Ishikawa (cell line): ENCODE measurements at regions not wholly inside any gene's neighbourhood (a gene's known extent, or its start where the extent isn't known, plus 50 kb on each side); places are given as distances from the start of the nearest gene placed in this dataset.

Experiments used
- CEBPB ChIP-seq: IDR thresholded peaks from 2 replicates; pipeline ENCODE4 v1.6.1; 2012
- CREB1 ChIP-seq: IDR thresholded peaks from 2 replicates; pipeline ENCODE4 v1.6.1; 2012; ENCODE audit warnings: low read depth
- EGR1 ChIP-seq: IDR thresholded peaks from 2 replicates; pipeline ENCODE4 v1.6.1; 2012
- EP300 ChIP-seq: IDR thresholded peaks from 2 replicates; pipeline ENCODE4 v1.6.1; 2012; ENCODE audit warnings: borderline replicate concordance
- FOXM1 ChIP-seq: IDR thresholded peaks from 2 replicates; pipeline ENCODE4 v1.6.1; 2012; ENCODE audit warnings: low read depth, borderline replicate concordance
- MAX ChIP-seq: IDR thresholded peaks from 2 replicates; pipeline ENCODE4 v1.6.1; 2012
- NFIC ChIP-seq: IDR thresholded peaks from 2 replicates; pipeline ENCODE4 v1.6.1; 2012
- RAD21 ChIP-seq: IDR thresholded peaks from 2 replicates; pipeline ENCODE4 v1.6.1; 2012; ENCODE audit warnings: low read depth
- REST ChIP-seq: IDR thresholded peaks from 2 replicates; pipeline ENCODE4 v1.6.1; 2012; ENCODE audit warnings: low read depth, mild to moderate bottlenecking
- TAF1 ChIP-seq: IDR thresholded peaks from 2 replicates; pipeline ENCODE4 v1.6.1; 2012; ENCODE audit warnings: low read depth, mild to moderate bottlenecking
- TCF12 ChIP-seq: IDR thresholded peaks from 2 replicates; pipeline ENCODE4 v1.6.1; 2012; ENCODE audit warnings: low read depth
- TEAD4 ChIP-seq: IDR thresholded peaks from 2 replicates; pipeline ENCODE4 v1.6.1; 2012
- USF1 ChIP-seq: IDR thresholded peaks from 2 replicates; pipeline ENCODE4 v1.6.1; 2012
- YY1 ChIP-seq: IDR thresholded peaks from 2 replicates; pipeline ENCODE4 v1.6.1; 2012; ENCODE audit warnings: low read depth
- ZBTB7A ChIP-seq: IDR thresholded peaks from 2 replicates; pipeline ENCODE4 v1.6.1; 2012; ENCODE audit warnings: low read depth

GRCh38 chr9:30075451-30076199, 2308.8 kb upstream of the ACO1 start:
- no peak for TF ChIP-seq USF1
- no peak for TF ChIP-seq TEAD4
- TF ChIP-seq TAF1, result no peak
- no peak for TF ChIP-seq EGR1
- no peak for TF ChIP-seq NFIC
- TF ChIP-seq CEBPB, result no peak
- TF ChIP-seq MAX, result no peak
- TF ChIP-seq REST, result no peak
- no peak for TF ChIP-seq ZBTB7A
- TF ChIP-seq EP300, result no peak
- TF ChIP-seq YY1, result no peak
- TF ChIP-seq TCF12, result no peak
- no peak for TF ChIP-seq CREB1

- no peak for TF ChIP-seq NFIC
- TF ChIP-seq EGR1, result no peak
- TF ChIP-seq MAX, result no peak
- no peak for TF ChIP-seq EP300
- TF ChIP-seq TAF1, result no peak
- no peak for TF ChIP-seq TCF12
- TF ChIP-seq USF1, result no peak
- no peak for TF ChIP-seq YY1
- TF ChIP-seq ZBTB7A, result no peak
- no peak for TF ChIP-seq FOXM1
- no peak for TF ChIP-seq CEBPB
- TF ChIP-seq REST, result no peak
- no peak for TF ChIP-seq TEAD4
- TF ChIP-seq CREB1, result no peak
Measured at GRCh38 chr9:30078195-30078594, 2306.2 kb upstream of the ACO1 start.

- TF ChIP-seq ZBTB7A, result no peak
Measured at GRCh38 chr9:30089428-30089827, 2295.0 kb upstream of the ACO1 start.

GRCh38 chr9:30103647-30104394, 2280.6 kb upstream of the ACO1 start:
- TF ChIP-seq EGR1 (no peak), TAF1 (no peak), CREB1 (no peak), FOXM1 (no peak), EP300 (no peak), USF1 (no peak), TEAD4 (no peak), RAD21 (no peak), NFIC (no peak), YY1 (no peak)

- TF ChIP-seq NFIC (no peak), CREB1 (no peak), YY1 (no peak), TEAD4 (no peak), RAD21 (no peak), USF1 (no peak), FOXM1 (no peak), CEBPB (no peak), TAF1 (no peak), EGR1 (no peak), REST (no peak), MAX (no peak), EP300 (no peak), TCF12 (no peak)
Measured at GRCh38 chr9:30116673-30117217, 2267.7 kb upstream of the ACO1 start.
